AML-193 (cell line): ENCODE measurements at regions not wholly inside any gene's neighbourhood (a gene's known extent, or its start where the extent isn't known, plus 50 kb on each side); places are given as distances from the start of the nearest gene placed in this dataset.
"Not testable (repeated sequence)": the region's sequence is repeated elsewhere in the genome, so short reads cannot be mapped to it uniquely, and the experiment has no call there.

ENCODE experiments used
- DNase-seq, 2 experiments: peaks; one replicate each; lab custom pipeline; 2025; lab: John Stamatoyannopoulos, UW

DNA sequence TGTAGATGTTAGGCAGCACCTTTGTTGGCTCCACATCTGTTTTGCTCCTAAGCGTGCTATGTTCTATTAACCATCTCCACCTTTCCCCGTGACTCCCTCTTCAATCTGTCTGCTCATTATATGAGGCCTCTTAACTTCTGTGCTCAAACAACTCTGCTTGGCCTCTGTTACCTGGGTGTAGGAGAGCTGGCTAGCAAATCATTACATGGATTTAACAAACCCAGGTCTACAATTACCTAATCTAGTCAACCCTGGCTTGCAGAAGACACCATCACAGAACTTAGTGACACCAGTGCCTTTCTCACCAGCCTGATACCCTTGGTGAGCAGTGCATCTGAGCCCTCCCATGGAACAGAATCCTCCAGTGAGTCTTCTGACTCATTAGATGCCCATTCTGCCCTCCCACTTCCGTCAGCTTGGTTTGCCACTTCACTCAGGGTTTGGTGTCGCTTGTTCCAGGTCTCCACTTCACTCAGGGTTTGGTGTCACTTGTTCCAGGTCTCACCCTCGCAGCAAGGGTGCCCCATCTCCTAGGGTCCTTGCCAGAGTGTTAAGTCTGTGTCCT, 92.0 kb upstream of the KIF26B start:
- no peak for DNase-seq

DNA sequence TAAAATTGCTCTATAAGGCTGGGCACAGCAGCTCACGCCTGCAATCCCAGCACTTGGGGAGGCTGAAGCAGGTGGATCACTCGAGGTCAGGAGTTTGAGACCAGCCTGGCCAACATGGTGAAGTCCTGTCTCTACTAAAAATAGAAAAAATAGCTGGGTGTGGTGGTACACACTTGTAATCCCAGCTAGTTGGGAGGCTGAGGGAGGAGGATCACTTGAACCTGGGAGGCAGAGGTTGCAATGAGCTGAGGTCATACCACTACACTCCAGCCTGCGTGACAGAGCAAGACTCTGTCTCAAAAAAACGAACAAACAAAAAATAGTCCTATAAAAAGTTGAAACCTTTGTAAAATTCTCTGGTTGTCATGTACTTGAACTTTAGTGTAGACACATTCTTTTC, 93.0 kb upstream of the KIF26B start:
- DNase-seq = not testable (repeated sequence)

DNA sequence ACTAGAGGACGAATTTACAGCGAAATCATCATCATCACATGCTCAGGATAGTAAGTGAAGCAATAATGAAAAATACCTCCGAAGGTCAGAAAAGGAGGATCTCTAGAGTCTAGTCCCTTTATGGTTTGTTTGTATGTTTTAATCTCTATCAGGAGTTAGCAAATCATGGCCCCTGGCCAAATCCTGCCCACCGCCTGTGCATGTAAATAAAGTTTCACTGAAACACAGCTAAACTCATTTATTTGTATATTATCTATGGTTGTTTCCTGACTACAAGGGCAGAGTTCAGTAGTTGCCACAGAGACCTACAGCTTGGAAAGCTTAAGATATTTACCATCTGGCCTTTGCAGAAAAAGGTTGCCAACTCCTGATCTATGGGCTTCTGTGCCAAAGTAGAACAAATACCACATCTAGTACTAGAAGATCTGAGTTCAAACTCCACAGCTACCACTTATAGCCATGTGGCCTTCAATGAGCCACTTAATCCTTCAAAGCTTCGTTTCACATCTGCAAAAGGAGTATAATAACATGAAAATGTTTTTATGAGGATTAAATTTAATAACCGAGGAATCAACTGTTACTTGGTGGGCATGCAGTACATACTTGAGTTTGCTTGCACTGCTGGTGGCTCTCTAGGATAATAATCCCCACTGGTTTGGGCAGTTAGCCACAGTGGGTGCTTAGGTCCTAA, 94.0 kb upstream of the KIF26B start:
- DNase-seq = no peak

DNA sequence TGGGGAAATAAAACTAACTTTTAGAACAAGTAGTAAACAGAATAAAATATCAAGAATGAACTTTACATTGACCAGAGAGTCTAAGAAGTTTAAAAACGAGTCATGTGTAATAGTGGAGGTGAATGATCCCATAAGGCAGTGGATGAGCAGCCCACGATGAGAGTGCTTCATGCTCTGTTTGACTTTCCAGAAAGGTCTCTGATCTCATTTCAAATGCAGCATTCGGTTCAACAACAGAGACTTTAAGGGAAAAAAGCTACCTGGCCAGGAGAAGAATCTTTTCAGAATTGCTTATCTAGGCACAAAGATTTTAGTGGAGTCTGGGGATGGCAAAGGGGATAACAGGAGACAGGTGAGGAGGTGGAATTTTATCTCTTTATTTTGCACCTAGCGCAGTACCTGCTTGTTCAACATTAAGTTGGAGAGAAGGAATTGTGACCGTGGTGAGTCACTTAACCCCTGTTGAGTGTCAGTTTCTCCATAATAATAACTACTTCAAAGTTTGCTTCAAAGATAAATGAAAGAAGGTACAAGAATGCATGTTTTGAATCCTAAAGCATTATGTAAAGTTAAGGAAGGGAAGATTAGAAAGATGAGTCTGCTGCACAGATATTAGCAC, 94.9 kb upstream of the KIF26B start:
- no peak for DNase-seq

DNA sequence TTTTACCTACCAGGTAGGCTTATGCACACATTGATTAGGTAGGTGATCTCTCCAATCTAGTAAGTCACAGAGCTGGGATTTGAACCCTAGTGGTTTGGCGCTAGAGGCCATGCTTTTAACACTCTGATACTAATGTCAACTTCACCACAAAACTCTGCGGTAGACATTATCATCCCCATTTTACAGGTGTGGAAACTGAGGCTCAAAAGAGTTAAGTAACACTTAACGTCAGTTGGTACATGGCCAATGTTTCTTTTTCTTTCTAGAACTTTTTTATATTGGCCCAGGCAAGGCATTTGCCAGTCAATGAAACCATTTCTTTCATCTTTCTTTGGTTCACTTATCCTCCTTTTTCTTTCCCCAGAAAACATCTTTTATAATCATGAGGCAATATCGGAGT, 95.9 kb upstream of the KIF26B start:
- no peak for DNase-seq

DNA sequence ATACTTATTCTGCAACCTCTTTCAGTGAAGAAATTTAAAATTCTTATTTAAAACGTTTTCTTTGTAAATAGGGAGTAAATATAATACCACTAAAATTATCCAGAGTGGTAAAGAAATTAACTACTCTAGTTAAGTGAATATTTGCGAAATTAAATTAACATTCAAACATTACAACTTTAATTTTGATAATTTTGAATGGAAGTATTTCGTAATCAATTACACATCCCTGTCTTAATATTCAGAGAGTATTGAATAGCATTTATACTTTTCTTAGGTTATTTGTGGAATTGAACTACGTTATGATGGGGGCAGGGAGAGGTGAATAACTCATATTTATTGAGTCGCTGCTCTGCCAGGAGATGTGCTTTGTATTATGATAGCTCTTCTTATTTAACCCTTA, 96.3 kb upstream of the KIF26B start:
- DNase-seq = no peak

DNA sequence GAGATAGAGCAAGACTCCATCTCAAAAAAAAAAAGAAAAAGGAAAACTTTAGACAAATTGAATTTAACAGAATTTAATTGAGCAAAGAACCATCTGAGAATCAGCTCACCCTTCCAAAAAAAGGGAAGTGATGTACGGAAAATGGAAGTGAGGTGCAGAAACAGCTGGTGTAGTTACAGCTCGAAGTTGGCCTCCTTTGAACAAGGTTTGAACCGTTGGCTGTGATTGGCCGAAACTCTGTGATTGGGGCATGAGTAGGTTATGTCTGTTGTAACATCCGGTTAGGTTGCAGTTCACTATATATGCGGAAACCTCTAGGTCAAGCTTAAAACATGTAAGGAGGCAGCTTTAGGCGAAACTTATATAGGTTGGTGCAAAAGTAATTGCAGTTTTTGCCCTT, 97.9 kb upstream of the KIF26B start:
- DNase-seq = peak; percentile 96 to 97

DNA sequence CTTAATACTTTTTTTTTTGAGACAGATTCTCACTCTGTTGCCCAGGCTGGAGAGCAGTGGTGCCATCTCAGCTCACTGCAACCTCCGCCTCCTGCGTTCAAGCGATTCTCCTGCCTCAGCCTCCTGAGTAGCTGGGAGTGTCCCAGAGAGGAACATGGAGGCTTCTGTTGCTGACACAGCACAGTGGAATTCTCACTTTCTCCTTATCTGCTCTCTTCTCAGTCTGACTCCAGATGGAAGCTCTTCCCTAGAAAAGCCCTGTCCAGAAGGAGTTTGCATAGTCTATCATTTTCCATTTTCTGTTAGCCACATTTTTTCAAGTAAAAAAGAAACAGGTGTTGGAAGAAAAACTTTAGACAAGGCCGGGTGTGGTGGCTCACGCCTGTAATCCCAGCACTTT, 98.5 kb upstream of the KIF26B start:
- DNase-seq = not testable (repeated sequence)

DNA sequence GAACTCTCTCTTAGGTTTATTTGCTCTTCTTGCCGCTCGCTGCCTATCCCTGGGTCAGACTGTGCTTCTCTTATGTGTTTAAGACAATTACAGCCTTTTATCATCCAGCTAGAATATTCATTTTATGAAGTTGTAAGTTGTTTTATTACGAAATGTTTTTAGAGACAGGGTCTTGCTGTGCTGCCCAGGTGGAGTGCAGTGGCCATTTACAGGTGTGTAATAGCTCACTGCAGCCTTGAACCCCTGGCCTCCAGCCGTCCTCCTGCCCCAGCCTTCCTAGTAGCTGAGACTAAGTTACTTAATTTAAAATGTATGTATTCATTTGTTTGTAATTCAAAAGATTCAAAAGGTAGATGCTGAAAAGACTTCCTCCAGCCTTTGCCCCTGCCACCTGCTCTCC, 99.0 kb upstream of the KIF26B start:
- no peak for DNase-seq

DNA sequence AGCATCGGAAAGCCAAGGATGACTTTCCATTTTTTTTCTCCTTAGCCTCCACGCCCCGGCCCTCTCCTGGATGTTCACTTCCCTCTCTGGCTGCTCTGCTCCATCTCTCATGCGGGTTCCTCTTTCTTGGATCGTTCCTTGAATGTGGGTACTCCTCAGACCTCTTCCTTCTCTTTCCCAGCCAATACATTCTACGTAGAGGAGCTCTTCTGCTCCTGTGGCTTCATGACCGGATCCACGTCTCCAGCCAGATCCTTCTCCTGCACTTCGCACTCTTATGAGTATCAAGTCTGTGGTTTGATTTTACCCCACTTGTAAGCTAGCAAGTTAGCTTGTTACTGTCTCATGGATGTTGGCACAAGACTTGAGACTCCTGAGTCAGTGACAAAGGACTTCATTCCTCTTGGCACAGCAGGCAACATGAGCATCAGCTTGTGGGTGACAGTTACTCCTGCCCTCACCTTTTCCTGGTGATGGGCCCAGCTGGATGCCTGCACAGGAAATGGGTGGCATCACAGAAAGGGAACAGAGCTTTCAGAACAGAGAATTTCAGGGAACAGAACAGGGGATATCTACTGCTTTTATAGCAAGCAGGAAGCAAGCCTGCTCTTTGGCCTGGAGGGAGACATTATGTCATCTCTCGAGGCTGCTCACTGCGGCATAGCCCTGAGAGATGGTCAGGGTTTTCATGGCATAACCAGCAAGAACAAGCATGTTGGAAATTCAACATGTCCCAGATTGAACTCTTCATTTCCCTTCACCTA, 100.1 kb upstream of the KIF26B start:
- DNase-seq = peak; percentile 45 to 57

DNA sequence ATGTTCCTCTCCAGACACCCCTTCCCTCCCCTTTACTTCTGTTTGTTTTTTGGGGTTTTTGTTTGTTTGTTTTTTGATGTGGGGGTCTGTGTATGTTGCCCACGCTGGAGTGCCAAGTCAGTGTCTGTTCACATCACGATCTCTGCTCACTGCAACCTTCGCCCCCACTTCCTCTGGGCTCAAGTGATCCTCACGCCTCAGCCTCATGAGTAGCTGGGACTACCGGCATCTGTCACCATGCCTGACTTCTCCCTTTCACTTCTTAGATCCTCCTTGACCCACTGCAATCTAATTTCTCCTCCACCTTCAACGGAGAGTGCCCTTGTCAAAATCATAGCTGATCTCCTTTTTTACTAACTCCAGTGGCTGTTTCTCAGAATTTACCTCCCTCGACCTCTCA, 100.7 kb upstream of the KIF26B start:
- peak; percentile 45 to 57 for DNase-seq

DNA sequence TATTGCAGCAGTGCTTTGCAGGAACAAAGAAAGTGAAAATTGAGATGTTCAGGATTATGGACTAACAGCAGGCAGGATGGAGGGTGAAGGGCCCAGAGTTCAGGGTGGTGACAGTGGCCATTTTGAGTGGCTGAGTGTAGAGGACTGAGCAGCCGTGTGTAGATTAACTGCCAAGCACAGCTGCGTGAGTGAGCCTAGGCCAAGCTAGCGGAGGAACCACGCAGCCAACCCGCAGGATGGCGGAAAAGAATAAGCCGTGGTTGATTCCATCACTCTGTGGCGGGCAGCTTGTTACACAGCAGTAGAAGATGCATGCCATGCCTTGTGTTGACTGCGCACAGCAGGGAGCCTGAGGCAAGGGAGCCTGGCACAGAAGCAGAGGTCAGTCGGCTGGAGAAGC, 102.5 kb upstream of the KIF26B start:
- no peak for DNase-seq

DNA sequence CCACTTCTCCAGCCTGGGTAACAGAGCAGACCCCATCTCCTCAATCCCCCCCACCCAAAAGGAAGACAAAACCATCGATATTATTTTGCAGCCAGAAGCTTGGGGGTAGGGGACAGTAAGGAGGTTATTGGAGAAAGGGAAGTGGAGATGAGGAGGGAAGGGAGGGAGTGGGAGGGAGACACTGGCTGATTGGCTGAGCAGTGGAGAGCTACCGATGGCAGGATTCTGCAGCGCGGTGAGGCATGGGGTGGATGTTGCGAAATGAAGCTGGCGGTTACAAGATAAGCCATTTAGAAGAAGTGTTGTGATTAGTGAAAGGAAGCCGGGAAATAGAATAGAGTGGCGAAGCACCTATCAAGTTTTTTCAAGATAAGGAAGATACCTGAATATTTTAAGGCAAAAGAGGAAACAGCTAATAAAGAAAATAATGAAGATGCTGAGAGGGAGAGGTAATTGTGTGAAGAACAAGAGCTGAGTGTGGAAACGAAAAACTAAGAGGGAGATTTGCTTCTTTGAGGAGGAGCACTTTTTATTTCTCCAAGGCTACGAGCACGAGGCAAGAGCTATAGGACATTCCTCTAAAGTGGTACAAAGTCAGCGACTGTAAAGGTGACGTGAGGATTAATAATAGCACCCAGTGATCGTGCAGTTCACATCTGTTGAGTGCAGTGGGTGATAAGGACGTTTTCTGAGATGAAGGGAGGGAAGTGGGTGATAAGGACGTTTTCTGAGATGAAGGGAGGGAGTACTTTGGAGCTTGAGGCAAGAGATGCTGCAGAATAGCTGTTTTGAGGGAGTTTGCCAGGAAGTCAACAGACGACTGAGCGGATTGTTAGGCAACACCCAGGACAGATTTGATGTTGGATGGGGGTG, 103.2 kb upstream of the KIF26B start:
- peak; percentile 92 for DNase-seq

DNA sequence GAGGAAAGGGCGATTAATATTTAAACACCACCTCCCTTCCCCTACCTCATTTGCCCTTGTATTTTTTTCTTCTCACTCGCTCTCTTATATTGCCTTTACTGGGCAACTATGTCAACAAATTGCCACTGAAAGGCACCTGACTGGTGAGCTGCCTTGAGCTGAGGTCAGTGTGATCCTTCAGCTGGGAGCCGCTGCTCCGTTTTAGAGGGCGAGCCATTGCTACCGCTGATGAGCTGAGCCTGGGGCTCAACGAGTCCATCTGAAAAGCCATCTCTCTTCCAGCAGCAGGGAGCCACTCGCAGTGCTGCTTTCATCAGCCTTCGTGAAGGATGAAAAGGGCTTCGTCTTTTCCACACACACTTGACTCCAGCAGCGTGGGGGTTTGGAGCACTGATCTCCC, 108.0 kb upstream of the KIF26B start:
- no peak for DNase-seq

DNA sequence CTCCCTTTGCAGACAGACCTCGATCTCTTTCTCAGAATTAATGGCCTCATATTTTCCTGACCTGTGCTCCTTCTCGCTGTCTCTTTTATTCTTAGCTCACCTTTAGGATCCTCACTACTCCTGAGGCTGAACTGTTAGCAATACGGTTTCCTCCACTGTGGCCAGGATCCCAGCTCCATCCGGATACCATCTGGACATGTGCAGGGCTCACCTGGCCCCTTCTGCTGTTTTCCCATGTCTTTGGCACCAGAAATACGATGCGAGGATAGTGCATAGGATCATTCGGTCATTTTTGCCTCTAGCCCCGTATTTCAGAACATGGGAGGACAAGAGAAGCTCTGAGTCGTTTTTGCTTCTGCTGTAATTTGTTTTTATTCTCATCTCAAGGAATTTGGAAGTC, 108.5 kb upstream of the KIF26B start:
- no peak for DNase-seq

DNA sequence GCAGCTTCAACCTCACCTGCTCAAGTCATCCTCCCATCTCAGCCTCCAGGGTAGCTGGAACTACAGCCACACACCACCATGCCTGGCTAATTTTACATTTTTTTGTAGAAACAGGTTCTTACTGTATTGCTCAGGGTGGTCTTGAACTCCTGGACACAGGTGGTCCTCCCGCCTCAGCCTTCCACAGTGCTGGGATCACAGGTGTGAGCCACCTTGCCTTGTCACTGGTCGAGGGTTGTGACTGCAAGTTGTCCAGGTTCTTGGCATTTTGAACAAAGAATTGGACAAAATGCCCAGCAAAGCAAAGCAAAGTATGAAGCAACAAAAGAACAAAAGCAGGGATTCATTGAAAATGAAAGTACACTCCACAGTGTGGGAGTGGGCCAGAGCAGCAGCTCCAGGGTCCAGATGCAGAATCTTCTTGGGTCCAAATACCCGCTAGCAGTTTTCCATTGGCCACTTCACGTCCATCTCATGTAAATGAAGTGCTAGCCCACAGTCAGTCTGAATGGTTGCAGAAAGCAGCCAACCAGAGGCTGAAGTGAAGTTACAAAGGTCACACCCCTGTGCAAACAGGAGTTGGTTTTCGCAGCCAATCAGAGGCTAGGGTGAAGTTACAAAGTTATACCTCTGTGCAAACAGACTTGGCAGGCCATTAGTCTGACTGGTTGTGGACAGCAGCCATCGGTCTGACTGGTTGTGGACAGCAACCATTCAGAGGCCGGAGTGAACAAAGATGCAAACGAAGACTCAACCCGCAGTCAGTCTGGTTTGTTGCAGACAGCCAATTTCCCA, 109.5 kb upstream of the KIF26B start:
- DNase-seq = no peak

DNA sequence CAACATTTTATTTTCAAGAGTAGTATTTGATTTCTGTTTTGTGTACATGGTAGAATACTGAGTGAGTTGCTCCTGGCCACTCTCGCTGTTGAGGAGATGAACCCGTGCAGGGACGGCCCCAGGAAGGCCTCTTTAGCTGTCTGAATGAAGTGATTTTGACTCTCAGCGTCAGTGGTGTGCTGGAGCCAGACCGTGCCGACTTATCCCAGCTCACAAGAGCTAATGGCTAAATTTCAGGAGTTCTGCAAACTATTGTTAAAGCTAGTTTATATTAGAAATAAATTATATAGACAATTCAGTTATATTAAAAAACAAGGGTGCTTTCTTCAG, 111.2 kb upstream of the KIF26B start:
- no peak for DNase-seq

DNA sequence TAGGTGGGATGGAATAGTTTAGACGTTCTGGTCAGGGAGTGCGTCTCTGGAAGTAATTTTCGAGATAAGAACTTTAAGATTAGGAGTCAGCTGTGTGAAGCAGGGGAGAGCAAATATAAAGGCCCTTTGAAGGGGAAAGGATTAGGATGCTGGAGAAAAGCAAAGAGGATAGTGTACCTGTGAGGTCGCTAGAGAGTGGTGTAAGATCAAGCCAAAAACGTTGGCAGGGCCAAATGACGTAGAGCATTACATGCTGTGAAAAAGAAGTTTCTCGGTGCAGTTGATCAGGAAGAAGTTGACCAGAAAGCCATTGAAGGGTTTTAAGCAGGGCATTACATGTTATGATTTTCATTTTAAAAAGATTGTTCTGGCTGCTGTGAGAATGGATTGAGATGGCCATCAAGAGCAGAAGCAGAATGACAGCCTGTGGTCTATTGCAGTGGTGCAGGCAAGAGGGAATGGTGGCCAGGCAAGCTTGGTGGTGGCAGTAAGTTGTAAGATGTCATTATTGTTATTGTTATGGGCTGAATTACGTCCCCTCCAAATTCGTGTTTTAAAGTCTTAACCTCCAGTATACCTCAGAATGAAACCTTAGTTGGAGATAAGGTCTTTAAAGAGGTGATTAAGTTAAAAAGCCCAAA, 113.6 kb upstream of the KIF26B start:
- no peak for DNase-seq

DNA sequence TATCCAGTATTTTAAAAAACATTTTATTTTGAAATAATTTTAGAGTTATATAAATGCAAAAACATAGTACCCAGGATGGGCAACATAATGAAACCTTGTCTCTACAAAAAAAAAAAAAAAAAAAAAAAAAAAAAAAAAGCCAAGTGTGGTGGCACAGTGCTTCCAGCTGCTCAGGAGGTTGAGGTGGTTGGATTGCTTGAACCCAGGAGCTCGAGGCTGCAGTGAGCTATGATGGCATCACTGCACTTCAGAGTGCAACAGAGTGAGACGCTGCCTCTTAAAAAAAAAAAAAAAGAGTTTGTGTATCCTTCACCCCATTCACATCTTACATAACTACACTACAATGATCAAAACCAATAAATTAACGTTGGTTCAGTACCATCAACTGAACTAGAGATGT, 115.6 kb upstream of the KIF26B start:
- no peak for DNase-seq

DNA sequence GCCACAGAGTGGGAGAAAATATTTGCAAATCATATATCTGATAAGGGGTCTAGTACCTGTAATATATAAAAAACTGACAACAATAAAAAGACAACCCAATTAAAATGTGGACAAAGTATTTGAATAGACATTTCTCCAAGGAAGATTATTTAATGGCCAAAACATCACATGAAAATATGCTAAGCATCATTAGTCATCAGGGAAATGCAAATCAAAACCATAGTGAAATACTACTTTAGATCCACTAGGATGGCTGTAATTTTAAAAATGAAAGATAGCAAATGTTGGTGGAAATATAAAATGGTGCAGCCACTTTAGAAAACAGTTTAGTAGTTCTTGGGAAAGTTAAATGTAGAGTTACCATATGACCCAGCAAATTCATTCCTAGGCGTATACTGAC, 118.7 kb upstream of the KIF26B start:
- no peak for DNase-seq

DNA sequence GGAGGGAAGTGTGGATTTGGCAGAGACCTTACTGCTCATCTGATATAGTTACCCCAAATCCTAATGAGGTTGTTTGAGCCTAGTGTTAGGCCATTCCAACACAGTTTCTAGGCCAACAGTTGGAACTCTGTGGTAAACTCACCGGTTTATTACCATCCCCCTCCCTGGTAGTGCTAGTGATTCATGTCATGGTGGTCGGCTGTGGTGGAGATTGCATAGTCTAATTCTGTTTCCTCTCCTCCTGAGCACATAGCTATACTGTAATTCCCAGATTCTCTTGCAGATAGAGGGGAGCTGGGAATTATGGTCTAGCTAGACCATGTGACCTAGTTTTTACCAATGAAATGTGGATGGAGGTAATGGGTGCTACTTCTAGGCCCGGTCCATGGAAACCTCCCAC, 123.7 kb upstream of the KIF26B start:
- no peak for DNase-seq
